Endodermal cell (in vitro differentiated cells): ENCODE measurements at regions not wholly inside any gene's neighbourhood (a gene's known extent, or its start where the extent isn't known, plus 50 kb on each side); places are given as distances from the start of the nearest gene placed in this dataset.

Experiments
- DNase-seq: peaks from one replicate; pipeline ENCODE4 v3.0.0-alpha.2; 2017
- H3K27ac ChIP-seq: 2 replicates; pipeline ENCODE4 v1.5.1; 2013; ENCODE audit warnings: mild to moderate bottlenecking, low read depth, low read length, moderate library complexity
- H3K27me3 ChIP-seq: 2 replicates; pipeline ENCODE4 v1.6.1; 2013; ENCODE audit warnings: mild to moderate bottlenecking, low read length, moderate library complexity; ENCODE audit not compliant: insufficient read depth, control insufficient read depth, poor library complexity, severe bottlenecking
- H3K36me3 ChIP-seq: 2 replicates; pipeline ENCODE4 v1.7.0; 2013; ENCODE audit warnings: mild to moderate bottlenecking, low read length, moderate library complexity; ENCODE audit not compliant: control insufficient read depth, insufficient read depth
- H3K4me1 ChIP-seq: one replicate; pipeline ENCODE4 v1.7.0; 2013; ENCODE audit warnings: low read length; ENCODE audit not compliant: control insufficient read depth, insufficient read depth
- H3K4me3 ChIP-seq: 2 replicates; pipeline ENCODE4 v1.5.1; 2013; ENCODE audit warnings: mild to moderate bottlenecking, low read length, moderate library complexity
- H3K9ac ChIP-seq: 2 replicates; pipeline ENCODE4 v1.6.1; 2013; ENCODE audit warnings: mild to moderate bottlenecking, low read length, moderate library complexity; ENCODE audit not compliant: poor library complexity, severe bottlenecking; ENCODE audit errors: extremely low read depth
- H3K9me3 ChIP-seq: 2 replicates; pipeline ENCODE4 v1.6.1; 2013; ENCODE audit warnings: mild to moderate bottlenecking, low read length, moderate library complexity; ENCODE audit not compliant: control insufficient read depth
- H3K27ac Mint-ChIP-seq: 2 replicates; pipeline ENCODE4 v1.8.0; 2020; ENCODE audit warnings: mixed read lengths
- H3K27me3 Mint-ChIP-seq: 2 replicates; pipeline ENCODE4 v1.8.0; 2021; ENCODE audit warnings: mild to moderate bottlenecking, mixed read lengths; ENCODE audit not compliant: insufficient read depth
- H3K36me3 Mint-ChIP-seq: 2 replicates; pipeline ENCODE4 v1.8.0; 2020; ENCODE audit warnings: low read depth, mixed read lengths
- H3K4me1 Mint-ChIP-seq: 2 replicates; pipeline ENCODE4 v1.8.0; 2020; ENCODE audit warnings: mixed read lengths
- H3K4me3 Mint-ChIP-seq: 2 replicates; pipeline ENCODE4 v1.8.0; 2020; ENCODE audit warnings: mild to moderate bottlenecking, moderate library complexity, mixed read lengths
- H3K9me3 Mint-ChIP-seq: 2 replicates; pipeline ENCODE4 v1.8.0; 2020; ENCODE audit warnings: mild to moderate bottlenecking, mixed read lengths
- CTCF ChIP-seq: fragments of 200-600 bp; sonication (generic); conservative IDR thresholded peaks from 2 replicates; pipeline ENCODE4 v1.5.0; 2021; ENCODE audit warnings: antibody characterized with exemption, mild to moderate bottlenecking
- WGBS, 2 experiments: methylation state at CpG; one replicate each; pipeline versions ENCODE4 v1.1.5 to v1.1.7; 2013; ENCODE audit warnings: missing lambda C conversion rate in 2 of 2, mixed read lengths in 1 of 2; ENCODE audit not compliant: insufficient coverage in 1 of 2, insufficient read length in 1 of 2; 5-methylcytosine and 5-hydroxymethylcytosine counted together

GRCh38 chr7:93758631-93759030 lies 131.9 kb downstream of the TFPI2 start:
- Histone ChIP-seq H3K27ac (no peak overlapping the region), H3K9ac (no peak overlapping the region), H3K4me1 (no peaks in the 10 kb centered on the region), H3K27me3 (no peaks in the 10 kb centered on the region), H3K36me3 (no peaks in the 10 kb centered on the region), H3K4me3 (no peak overlapping the region), H3K9me3 (no peaks in the 10 kb centered on the region)
- DNase-seq: no peak
- no peak for TF ChIP-seq CTCF
- H3K36me3 Mint-ChIP-seq: no peaks in the 10 kb centered on the region
- no peak overlapping the region for H3K4me3 Mint-ChIP-seq
- H3K27me3 Mint-ChIP-seq: no peaks in the 10 kb centered on the region
- H3K4me1 Mint-ChIP-seq: no peaks in the 10 kb centered on the region
- H3K27ac Mint-ChIP-seq: no peak overlapping the region
- no peaks in the 10 kb centered on the region for H3K9me3 Mint-ChIP-seq

- Mint-ChIP-seq H3K27me3 (no peaks in the 10 kb centered on the region), H3K4me3 (no peak overlapping the region), H3K4me1 (no peaks in the 10 kb centered on the region), H3K36me3 (no peaks in the 10 kb centered on the region), H3K9me3 (no peaks in the 10 kb centered on the region), H3K27ac (no peak overlapping the region)
- no peaks in the 10 kb centered on the region for H3K27me3 ChIP-seq
- no peak overlapping the region for H3K9ac ChIP-seq
- no peak overlapping the region for H3K4me3 ChIP-seq
- DNase-seq: no peak
- TF ChIP-seq CTCF: no peak
- H3K9me3 ChIP-seq: no peaks in the 10 kb centered on the region
- no peak overlapping the region for H3K27ac ChIP-seq
- no peaks in the 10 kb centered on the region for H3K4me1 ChIP-seq
- H3K36me3 ChIP-seq: no peaks in the 10 kb centered on the region
- WGBS, 2 experiments: 80 to 92% methylated on average over 1 to 2 of the region's 2 CpGs
Measured at GRCh38 chr7:93757426-93757825, 133.1 kb downstream of the TFPI2 start.

DNA sequence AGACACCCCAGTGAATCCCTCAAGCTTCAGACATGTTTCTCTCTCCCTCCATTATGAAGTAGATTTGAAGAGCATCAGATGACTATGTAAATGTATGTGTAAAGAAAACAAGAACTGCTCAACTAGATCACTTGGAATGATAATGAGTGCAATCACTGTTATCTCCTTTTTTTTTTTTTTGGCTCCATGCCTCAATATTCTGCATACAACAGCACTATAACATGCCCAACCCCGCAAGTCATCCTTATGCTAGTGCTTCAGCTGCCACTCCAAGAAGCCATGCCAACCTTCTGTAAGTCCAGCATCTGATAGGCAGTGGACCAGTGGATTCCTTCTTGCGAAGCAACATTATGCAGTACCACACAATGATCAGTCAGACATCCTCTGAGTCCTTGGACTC lies 133.7 kb downstream of the TFPI2 start:
- no peaks in the 10 kb centered on the region for H3K4me1 Mint-ChIP-seq
- H3K27ac Mint-ChIP-seq: no peak overlapping the region
- 91% methylated on average over 2 of the region's 2 CpGs; no CpG with 5 or more reads in 1 of the 2 experiments for WGBS, 2 experiments
- no peaks in the 10 kb centered on the region for H3K36me3 Mint-ChIP-seq
- H3K4me3 Mint-ChIP-seq: no peak overlapping the region
- H3K27me3 Mint-ChIP-seq: no peaks in the 10 kb centered on the region
- peaks cover 1% of the 10 kb centered on the region for H3K9me3 ChIP-seq
- H3K27me3 ChIP-seq: no peaks in the 10 kb centered on the region
- TF ChIP-seq CTCF: no peak
- no peak overlapping the region for H3K27ac ChIP-seq
- peaks cover under 1% of the 10 kb centered on the region for H3K36me3 ChIP-seq
- no peak for DNase-seq
- H3K4me1 ChIP-seq: no peaks in the 10 kb centered on the region
- H3K4me3 ChIP-seq: no peak overlapping the region
- no peaks in the 10 kb centered on the region for H3K9me3 Mint-ChIP-seq
- H3K9ac ChIP-seq: no peak overlapping the region
